Skin of body (tissue), 1 donor: ENCODE measurements at regions not wholly inside any gene's neighbourhood (a gene's known extent, or its start where the extent isn't known, plus 50 kb on each side); places are given as distances from the start of the nearest gene placed in this dataset.
"Not testable (repeated sequence)": the region's sequence is repeated elsewhere in the genome, so short reads cannot be mapped to it uniquely, and the experiment has no call there.

Experiments
- DNase-seq: peaks from one replicate; lab custom pipeline; 2025; lab: John Stamatoyannopoulos, UW

DNA sequence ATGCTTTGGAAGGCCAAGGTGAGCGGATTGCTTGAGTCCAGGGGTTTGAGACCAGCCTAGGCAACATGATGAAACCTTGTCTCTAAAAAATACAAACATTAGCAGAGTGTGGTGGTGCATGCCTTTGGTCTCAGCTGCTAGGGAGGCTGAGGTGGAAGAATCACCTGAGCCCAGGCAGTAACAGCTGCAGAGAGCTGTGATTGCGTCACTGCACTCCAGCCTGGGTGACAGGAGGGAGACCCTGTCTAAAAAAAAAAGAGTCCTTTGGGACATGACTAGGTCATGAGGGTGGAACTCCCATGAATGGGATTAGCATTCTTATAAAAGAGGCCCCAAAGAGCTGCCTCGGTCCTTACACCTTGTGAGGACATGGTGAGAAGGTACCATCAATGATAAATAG is 436.0 kb upstream of the NR5A2 start:
- DNase-seq, result no peak

DNA sequence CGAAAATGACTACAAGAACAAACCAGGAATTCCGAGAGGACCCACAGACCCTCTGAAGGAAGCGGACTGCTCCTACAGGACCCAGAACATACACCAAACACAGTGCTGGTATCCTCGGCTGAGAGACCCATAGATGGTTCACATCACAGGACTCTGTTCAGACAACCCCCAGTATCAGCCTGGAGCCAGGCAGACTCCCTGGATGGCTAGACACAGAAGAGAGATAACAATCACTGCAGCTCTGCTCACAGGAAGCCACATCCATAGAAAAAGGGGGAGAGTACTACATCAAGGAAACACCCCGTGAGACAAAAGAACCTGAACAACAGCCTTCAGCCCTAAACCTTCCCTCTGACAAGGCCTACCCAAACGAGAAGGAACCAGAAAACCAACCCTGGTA is 434.0 kb upstream of the NR5A2 start:
- no peak for DNase-seq

- DNase-seq, result not testable (repeated sequence)
Observed at GRCh38 chr1:199596448-199596847, 431.1 kb upstream of the NR5A2 start.

GRCh38 chr1:199597152-199597551 is 430.4 kb upstream of the NR5A2 start:
- DNase-seq, result no peak

- no peak for DNase-seq
Observed at GRCh38 chr1:199608414-199608813, 419.1 kb upstream of the NR5A2 start.

DNA sequence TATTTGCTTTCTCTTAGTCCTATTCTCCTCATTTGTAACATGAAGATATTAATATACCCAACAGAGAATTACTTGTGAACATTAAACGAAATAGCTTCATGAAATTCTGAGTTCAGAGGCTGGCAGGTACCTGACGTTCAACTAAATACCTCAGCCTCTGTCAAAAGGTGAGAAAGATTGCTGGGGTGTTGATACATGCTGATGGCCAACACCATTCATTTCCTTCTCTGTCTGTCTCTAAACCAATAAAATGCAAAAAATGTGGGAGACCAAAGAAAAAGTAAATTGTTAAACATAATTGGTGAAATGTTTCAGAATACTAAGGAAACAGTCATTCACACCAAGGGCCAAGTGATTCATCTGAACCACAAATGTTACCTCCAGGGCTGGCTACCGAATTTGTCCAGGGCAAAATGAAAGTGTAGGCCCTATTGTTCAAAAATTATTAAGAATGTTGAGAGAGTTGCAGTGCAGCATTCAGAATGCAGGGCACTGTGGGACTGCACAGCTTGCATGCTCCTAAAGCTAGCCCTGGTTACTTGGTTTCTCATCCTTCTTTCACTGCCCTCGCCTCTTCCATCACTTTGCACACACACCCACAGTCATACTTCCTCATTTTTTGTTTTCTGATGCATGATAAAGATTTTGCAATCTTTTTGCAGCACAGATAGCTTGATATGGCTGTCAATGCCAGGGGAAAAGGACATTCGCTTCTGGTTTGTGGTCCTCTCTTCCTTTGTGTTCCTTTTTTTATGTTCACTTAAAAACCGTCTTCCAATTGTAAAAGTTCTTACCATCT is 414.3 kb upstream of the NR5A2 start:
- DNase-seq, result no peak

DNA sequence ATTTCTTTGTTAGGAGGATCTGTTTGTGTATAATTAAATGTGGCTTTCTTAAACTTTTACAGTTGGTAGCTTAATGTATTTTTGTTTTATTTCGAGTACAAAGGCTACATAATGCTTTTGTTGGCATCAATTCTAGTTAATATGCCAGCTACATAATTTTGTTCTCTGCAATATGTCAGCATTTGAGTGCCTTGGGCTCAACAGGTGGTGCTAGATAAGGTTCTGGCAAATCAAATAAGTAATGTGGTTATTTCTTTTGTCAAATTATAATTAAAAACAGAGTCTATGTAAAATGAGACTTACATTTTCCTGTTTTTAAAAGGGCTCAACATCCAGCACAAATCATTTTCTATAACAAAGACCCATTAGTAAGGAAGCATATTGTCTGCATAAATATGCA is 410.6 kb upstream of the NR5A2 start:
- DNase-seq, result no peak

DNA sequence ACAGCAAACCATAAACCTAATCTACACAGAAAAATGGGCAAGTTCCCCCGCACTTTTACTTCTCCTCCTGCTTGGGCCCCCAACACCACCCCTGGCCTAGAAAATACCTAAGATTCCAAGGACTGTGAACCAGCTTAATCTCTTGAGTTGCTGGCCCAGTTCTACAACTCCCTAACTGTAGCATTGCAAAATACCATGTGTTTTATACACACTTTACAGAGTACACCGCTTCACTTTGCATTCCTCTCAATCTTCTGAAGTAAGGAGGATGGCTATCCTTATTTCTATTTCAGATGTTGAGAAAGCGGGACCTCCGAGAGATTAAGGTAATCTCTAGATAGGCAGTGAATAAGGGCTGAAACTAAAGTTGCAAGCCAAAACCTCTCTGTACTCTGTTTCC is 408.3 kb upstream of the NR5A2 start:
- no peak for DNase-seq

DNA sequence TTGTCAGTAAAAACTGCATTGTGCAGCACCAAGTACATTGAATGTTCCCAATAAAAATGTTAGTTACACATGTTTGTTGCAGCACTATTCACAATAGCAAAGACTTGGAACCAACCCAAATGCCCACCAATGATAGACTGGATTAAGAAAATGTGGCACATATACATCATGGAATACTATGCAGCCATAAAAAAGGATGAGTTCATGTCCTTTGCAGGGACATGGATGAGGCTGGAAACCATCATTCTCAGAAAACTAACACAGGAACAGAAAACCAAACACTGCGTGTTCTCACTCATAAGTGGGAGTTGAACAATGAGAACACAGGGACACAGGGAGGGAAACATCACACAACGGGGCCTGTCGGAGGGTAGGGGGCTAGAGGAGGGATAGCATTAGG is 401.3 kb upstream of the NR5A2 start:
- not testable (repeated sequence) for DNase-seq

DNA sequence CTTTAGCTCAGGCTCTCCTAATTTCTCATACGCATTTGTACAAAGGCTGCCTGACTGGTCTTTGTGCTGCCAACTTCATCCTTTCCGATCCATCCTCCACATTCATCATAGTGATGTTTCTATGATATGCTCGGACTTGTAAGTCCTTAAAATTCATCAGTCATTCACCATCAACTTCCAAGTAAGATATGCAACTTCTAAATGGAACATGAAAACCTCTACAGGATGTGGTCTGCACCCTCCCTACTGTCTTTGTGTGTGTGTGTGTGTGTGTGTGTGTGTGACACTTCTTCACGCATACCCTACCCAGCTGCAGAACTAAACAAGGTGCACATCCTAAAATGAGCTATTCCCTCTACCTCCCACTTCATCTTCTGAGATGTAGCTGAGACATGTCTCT is 397.9 kb upstream of the NR5A2 start:
- DNase-seq, result no peak

- no peak for DNase-seq
Observed at GRCh38 chr1:199639453-199639852, 388.1 kb upstream of the NR5A2 start.

GRCh38 chr1:199641531-199641930 is 386.0 kb upstream of the NR5A2 start:
- no peak for DNase-seq

GRCh38 chr1:199644912-199645311 is 382.6 kb upstream of the NR5A2 start:
- no peak for DNase-seq

- no peak for DNase-seq
Observed at GRCh38 chr1:199646761-199647160, 380.7 kb upstream of the NR5A2 start.

- no peak for DNase-seq
Observed at GRCh38 chr1:199657449-199657848, 370.1 kb upstream of the NR5A2 start.

DNA sequence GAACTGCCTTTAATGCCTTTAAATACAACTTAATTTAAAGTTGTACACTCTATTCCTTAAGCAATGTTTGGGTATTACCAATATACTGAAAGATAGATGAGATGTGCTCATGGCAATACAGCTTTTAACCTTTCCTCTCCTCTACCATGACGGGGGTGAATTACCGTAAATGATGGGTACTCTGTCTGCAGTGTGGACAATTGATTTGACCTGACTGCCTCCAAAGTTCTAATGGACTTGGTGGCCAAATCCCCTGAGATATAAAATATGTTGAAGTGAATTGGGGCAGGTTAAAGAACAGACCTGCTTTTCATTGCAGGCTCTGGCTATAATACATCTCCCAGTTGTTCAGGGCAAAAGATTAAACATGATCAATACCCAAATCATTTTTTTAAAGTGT is 367.4 kb upstream of the NR5A2 start:
- no peak for DNase-seq

GRCh38 chr1:199665371-199665770 is 362.1 kb upstream of the NR5A2 start:
- DNase-seq, result no peak

DNA sequence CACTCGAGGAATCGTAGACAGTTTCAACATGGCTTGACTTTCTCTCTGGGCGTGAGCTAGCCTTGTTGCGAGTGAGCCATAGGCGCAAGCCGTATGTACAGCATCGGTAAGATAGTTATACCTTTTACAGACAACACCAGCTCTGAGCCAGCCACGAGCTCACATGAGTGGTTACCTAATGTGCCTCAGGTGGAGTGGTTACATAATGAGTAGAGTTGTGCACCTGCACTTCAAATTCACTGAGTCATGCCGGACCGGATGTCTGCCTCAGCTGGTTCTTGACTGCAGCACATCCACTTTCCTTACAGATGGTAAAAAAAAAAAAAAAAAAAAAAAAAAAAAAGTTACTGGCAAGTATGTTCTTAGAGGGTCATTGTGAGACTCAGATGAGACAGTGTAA is 360.4 kb upstream of the NR5A2 start:
- no peak for DNase-seq

GRCh38 chr1:199669916-199670315 is 357.6 kb upstream of the NR5A2 start:
- DNase-seq, result no peak

DNA sequence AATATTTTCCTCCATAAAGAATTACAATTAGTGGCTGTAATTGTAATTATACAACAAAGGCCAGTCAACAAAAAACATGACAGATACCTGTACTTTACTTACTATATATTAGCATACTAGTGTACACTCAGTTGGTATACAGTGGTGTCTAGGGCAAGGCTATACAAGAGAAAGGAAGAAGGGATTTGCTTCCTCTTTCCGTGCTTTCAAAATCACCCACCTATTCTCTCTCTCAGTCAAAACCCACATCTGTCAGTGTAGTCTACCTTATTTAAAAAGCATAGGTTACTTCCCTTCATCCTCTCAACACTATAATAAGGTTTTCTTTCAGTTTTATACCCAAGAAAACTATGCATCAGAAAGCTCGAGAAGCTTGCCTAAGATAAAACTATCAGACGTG is 355.8 kb upstream of the NR5A2 start:
- DNase-seq, result no peak

DNA sequence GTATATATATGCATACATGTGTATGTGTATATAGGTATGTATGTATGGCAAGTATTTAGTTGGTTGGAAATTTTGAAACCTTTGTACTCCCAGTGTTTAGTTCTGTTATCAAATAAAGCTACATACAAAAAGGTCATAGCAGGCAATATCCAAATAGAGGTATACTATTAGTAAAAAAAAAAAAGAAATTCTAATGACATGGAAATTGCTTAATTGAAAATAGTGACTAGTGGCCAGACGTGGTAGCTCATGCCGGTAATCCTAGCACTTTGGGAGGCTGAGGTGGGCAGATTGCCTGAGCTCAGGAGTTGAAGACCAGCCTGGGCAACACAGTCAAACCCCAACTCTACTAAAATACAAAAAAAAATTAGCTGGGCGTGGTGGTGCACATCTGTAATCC is 351.6 kb upstream of the NR5A2 start:
- DNase-seq, result no peak

DNA sequence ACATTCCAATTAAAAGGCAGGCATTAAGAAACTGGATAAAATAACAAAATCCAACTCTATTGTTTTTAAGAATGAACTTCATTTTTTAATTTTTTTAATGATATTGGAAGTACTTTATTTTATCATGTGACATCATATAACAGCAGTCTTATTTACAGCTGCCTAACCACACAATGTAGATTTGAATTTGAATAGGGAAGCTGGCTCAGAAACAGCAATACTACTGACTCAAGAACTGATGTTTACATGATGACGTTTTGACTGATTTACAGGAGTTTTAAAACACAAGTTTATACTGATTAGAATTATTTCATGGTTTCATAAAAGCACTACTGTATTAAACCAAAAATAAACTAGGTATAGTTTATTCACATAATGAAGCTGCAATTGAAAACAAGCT is 348.7 kb upstream of the NR5A2 start:
- no peak for DNase-seq

GRCh38 chr1:199682081-199682480 is 345.4 kb upstream of the NR5A2 start:
- DNase-seq, result no peak
